Jurkat, Clone E6-1 (cell line): ENCODE measurements at regions not wholly inside any gene's neighbourhood (a gene's known extent, or its start where the extent isn't known, plus 50 kb on each side); places are given as distances from the start of the nearest gene placed in this dataset.

Experiments
- DNase-seq: peaks from one replicate; pipeline ENCODE4 v3.0.0-alpha.2; 2011; ENCODE audit warnings: low read depth, low spot score
- H3K4me3 ChIP-seq: 2 replicates; pipeline ENCODE4 v1.5.1; 2011; ENCODE audit warnings: mild to moderate bottlenecking, low read length, control low read depth, moderate library complexity

DNA sequence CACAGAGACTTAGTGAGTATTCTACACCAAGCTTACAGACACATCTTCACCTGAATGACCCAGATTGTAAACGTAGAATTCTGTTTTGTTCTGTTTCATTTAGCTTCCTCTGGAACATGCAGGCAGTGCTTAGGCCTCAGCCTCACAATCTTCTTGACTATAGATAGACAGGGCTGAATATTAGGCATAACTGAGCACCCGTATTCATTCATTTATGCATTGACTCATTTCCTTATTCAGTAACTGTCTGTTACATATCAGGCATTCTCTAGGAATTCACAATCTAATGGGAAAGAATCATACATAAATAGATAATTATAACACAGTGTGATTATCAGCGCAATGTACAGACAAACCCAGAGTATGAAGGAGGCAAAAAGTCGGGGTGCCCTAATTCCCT is 124.9 kb upstream of the ETAA1 start:
- H3K4me3 ChIP-seq, result no peak overlapping the region
- DNase-seq, result no peak

DNA sequence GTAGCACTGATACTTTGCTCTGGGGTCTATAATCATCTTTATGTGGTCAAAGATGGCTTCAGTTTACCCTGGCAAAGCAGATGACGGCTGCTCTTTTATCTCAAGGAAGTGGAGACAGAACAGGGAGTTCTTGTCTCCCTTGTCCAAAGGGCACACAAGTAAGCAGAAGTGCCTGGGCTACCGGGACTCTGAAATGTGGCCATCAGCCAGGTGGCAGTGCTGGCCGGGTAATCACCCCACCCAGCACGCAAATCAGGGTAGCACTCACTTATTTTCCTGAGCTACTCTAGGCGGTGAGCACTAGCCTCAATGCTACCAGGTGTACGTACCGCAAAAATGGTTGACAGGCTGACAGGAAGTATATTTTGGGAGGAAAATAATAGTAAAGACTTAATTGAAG is 119.7 kb upstream of the ETAA1 start:
- DNase-seq, result no peak
- H3K4me3 ChIP-seq, result no peak overlapping the region

DNA sequence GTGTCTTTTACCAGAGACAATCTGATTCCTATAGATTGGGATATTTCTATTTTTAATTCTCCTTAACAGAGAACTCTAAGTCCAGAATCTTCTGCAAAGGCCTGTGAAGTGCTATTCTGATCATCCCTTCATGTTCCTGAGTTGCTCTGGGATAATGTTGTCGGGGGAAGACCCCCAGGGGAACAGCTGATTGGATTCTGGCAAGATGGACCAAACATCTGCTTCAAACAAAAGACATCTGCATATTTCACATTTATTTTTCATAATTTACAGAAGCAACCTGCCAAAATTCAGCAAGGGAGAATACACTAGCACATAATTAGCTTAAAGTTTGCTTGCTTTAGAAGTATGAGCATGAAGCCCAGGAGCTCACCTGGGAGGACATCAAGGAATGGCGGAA is 116.0 kb upstream of the ETAA1 start:
- H3K4me3 ChIP-seq, result no peak overlapping the region

DNA sequence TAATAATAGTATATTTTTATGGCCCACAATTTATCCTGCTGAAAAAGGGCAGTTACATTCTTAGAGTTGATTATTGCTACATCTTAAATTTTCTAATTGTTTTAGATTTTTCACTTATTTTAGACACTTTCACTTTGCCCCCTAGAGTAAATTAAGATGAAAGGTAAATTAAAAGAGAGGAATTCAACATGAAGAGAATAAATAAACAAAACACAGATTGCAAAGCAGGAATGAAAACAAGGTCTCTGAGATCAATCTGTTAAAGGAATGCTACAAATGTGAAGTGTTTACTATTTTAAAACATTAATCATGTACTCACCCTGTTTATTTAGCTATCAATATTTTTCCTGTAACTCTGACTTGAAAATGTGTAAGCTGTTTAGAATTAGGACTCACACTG is 113.5 kb upstream of the ETAA1 start:
- no peak overlapping the region for H3K4me3 ChIP-seq
- no peak for DNase-seq

More for the DNA sequence above, 116.0 kb upstream of the ETAA1 start:
- no peak for DNase-seq

DNA sequence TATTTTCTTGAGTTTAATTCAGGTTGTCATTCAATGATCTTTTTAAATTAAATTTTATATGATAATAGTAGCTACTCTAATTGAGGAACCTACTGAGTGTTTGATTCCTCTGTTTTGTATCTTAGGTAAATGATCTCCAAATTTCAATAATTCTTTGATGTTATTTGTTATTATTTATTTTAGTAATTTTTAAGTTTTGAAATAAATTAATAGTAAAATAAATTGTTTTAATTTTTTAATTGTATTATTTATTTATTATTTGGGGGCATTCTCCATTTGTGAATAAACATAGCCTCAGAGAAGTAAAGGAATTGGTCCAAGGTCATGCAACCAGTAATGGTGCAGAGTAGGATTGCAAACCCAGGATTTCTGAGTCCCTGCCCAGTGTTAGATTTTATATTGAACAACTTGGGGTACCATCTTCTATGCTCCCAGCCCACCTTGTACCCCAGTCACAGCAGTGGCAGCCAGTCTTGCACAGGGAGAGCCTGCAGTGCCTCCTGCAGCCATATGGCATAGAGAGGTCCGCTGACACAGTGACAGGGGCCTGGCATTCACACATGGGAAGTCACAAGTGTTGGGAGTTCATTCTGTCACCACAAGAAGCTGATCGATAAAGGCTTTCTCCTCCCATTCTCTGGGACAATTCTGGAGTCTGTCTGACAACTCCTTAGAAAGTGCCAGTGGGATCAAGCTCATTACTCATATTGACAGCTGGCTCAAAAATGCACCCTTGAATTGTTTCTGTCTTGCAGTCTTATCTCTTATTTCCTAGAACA is 110.0 kb upstream of the ETAA1 start:
- H3K4me3 ChIP-seq, result no peak overlapping the region
- DNase-seq, result no peak

DNA sequence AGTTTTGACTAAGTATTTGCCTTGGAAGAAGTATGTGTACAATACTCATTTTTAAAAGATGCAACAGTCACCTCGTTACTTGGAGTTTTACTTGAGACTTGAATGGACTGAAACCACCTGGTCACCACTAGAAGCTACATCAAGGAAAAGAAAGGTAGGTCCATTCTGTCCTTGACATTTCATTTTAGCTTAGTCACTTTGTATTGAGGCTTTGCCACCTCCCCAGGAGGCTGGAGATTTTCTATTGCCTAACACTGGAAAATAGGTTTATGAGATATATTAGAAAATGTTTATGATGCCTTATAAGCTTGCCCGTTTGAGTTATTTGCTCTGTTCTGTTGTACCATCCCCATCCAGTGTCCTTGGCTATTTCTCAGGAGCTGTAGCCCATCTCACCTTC is 107.9 kb upstream of the ETAA1 start:
- DNase-seq, result no peak
- no peak overlapping the region for H3K4me3 ChIP-seq

DNA sequence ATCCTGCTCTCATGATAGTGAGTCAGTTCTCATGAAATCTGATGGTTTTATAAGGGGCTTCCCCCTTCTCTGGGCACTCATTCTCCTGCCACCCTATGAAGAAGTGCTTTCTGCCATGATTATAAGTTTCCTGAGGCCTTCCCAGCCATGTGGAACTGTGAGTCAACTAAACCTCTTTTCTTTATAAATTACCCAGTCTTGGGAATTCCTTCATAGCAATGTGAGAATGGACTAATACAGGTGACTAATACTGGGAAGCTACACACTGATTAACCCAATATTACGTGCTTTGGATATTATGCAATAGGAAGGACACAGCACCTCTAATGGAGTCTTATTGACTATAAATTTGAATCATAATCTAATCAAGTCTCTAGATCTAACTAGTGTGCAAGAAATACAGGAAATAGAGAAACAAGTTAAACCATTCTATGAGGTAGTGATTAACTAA is 107.2 kb upstream of the ETAA1 start:
- DNase-seq, result no peak
- H3K4me3 ChIP-seq, result no peak overlapping the region

DNA sequence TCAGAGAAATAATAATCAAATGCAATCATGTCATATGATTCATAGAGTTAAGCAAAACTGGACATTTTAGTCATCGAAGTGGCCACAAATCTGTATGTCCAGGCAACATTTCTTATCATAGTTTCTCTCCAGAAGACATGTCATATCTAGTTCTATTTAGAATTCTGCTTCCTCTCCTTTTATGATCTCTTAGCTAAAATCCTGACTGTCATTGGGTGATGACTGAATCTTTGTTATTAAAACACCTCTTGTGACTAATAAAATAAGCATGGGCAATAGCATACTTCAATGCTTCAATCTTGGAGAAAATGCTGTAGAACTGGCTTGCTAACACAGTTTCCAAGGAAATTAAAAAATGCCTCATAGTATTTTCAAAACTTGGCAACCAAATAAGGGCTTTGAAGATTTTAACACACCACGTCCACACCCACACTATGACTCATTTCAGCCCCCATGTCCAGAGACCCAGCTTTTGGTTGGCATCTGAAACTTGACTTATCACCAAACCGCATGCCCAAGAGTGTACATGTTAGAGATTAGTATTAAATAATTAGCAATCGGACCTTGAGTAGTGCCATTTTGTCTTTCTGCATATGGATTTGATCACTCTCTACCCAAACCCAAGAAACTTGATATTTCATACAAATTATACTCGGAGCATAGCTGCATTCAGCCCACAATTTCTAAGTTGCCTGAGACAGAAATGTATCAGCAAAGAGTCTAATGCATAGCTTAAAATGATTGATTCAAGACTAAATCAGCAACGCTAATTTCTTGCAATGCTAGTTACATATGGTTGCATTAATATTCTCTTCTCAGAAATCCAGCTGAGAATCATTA is 106.5 kb upstream of the ETAA1 start:
- no peak overlapping the region for H3K4me3 ChIP-seq

DNA sequence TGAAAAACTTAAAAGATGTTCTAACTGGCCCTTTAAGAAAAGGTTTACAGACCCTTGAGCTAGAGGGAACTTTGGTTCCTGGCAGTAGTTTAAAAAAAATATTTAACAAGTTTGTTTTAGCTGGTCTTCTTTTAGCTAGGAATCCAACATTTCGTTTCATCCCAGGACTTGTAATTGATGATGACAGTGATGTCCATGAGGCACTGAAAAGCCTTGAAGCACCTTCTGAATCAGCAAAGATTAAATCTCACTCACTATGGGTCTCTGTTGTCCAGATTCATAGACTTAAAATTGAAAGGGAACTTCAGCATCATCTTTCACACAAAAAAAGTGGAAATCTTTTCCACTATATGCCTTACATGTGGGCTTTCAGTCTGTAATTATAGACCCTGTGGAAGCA is 102.9 kb upstream of the ETAA1 start:
- DNase-seq, result no peak
- H3K4me3 ChIP-seq, result no peak overlapping the region

More for the DNA sequence above, 106.5 kb upstream of the ETAA1 start:
- DNase-seq, result no peak

DNA sequence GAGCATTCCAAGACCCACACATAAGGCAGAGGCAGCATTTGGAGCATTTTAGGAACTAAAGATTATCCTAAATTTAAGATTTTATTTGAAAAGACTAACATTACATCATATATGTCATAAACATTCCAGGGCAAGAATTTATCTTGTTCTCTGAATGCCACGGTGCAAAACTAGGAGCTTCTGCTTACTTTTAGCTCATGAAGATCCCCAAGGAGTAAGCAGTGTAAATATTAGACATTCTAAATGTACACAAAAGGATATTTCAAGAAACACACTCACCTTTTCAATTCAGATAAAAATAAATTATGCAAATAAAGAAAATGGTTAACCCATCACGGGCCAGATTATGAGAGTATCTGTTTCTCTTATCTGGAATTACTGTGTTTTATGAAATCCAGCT is 101.7 kb upstream of the ETAA1 start:
- DNase-seq, result no peak
- no peak overlapping the region for H3K4me3 ChIP-seq

DNA sequence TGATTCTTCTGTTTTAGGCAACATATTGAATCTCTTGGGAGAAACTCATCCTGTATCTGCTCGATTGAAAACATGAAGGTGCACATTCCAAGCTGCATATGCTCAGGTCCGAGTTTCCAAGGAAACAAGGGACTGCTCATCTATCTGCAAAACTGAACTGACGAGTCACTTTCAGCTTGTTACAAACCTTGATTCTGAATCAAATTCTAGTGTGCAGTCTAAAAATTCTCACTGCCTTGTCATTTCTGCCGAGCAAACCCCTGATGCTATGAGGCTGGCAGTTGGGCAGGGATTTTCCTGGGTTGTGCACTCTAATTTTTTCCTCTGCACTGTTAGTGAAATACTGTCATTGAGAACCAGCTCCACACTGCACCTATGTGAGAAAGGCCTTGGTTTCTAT is 101.3 kb upstream of the ETAA1 start:
- DNase-seq, result no peak
- no peak overlapping the region for H3K4me3 ChIP-seq

DNA sequence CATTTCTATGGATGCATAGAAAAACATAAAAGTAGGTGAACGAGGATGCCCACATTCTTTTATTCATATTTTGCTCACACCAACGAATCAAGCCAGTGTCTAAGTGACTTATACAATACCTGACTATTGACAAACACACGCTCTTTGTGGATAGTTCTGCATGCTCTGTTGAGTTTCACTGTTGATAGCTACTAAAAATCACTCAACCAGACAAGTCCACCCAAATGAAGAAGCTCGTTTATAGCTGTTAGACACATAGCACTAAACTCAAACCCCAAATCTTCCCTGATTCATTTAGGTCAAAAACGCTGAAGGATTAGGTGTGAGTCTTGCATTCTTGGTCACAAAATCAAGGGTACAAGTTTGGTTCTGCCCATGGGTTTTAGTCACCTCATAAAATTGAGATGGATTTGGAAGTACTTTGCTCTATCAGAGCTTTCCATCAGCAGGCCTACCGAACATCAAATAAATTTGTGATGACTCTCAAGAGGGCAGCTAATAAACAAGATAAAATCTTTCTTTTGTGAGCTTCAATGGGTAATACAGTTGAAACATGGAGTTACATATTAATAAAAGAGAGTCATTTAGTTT is 92.7 kb upstream of the ETAA1 start:
- H3K4me3 ChIP-seq, result no peak overlapping the region
- no peak for DNase-seq

DNA sequence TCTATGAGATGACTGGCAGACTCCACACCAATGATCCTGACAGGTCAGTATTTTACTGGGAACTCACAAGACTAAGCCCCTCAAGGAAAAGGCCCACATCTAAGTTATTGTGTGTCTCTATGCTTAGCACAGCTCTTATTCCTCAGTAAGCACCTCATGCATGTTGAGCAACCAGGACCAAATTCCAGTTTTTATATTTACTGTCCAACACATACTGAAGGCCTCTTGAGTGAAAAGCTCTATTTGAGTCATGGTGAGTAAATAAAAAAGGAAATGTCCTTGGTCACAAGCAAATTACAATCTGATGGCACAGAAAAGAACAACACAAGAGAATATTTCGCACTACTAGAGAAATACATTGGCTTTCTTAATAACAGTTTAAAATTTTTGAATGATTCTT is 87.9 kb upstream of the ETAA1 start:
- DNase-seq, result no peak
- H3K4me3 ChIP-seq, result no peak overlapping the region

DNA sequence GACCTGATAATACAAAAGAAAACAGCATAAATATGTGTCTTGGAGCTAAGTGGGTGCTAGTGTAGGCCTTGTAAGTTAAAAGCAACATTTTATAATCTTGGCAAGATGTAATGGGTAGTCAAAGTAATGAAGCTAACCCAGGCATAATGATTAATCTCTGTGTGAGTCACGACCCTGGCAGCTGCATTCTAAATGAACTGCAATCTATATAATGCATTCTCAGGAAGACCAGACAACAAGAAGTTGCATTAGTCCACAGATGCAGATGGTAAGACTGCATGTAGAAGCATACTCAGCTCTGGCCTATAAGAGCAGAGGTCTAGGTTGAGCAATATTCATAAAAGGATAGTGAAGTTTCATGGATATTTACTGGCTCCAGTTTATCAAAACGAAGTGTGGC is 85.6 kb upstream of the ETAA1 start:
- no peak overlapping the region for H3K4me3 ChIP-seq
- DNase-seq, result no peak

DNA sequence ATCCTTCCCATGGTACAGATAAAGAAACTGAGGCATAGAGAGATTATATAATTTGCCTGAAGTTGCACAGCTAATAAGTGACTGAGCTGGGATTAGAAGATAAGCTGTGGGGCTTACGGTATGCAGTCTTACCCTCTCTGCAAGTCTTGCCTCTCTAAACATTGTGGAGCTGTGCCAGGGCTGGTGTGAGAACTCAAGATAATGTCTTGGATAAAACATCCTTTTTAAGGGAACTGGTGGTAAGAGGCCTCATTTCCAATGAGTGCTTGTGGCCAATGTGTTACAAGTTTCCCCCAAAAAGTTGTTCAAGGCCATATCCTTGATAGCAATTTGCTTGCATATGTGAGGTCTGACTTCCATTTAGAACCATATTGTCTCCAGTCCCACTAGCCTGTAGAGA is 84.3 kb upstream of the ETAA1 start:
- no peak overlapping the region for H3K4me3 ChIP-seq
- DNase-seq, result no peak

DNA sequence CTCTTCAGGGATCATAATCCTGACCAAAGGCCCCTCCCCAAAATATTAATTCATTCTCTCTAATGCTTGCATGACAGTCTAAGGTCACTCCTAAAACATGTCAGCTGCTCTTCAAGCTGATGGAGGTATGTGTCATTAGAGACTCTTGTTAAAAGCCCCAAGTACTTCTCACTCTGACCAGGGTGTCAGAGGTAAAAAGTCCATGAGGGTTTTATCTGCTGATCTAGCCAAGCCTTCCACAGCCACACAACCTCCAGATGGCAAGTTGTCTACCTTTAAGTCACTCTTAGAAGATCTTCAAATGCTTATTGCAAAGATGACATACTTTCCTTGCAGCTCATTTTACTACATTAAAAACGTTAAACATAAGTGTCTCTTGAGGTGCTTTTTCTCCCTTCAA is 83.6 kb upstream of the ETAA1 start:
- DNase-seq, result no peak
- H3K4me3 ChIP-seq, result no peak overlapping the region

DNA sequence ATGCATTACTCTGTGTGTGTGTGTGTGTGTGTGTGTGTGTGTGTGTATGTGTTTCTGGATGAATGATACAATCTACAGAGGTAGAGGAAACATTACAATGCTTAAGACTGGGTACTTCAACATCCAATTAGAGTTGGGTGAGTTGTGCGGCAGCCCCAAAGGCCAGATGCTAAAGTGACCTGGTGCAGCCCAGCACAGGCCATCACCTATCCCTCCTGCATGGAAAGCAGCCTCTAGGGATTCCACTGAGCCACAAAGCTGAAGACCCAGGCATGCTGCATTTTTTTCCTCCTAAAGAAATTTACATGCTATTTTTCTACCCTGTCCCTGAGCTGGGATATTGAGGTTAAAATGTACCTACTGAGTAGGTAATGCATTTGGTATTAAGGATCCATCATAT is 79.1 kb upstream of the ETAA1 start:
- no peak for DNase-seq
- H3K4me3 ChIP-seq, result no peak overlapping the region

DNA sequence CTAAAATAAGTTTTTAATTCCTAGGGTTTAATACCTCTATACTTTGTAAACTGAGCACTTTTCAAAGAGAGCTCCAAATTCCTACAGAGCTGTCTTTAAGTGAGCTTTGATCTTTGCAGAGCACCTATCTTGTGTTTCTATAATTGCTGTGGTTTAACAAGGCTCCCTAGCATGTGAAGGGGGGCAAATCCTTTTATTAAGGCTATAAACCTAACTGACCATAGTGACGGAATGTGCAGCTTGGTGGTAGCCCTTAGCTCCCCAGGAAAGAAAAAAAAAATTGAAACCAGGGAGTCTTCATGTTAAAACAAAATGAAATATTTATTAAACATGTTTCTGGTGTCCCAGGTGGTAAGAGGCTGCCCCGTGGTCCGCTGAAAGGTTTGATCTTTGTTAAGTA is 78.6 kb upstream of the ETAA1 start:
- no peak for DNase-seq
- no peak overlapping the region for H3K4me3 ChIP-seq

DNA sequence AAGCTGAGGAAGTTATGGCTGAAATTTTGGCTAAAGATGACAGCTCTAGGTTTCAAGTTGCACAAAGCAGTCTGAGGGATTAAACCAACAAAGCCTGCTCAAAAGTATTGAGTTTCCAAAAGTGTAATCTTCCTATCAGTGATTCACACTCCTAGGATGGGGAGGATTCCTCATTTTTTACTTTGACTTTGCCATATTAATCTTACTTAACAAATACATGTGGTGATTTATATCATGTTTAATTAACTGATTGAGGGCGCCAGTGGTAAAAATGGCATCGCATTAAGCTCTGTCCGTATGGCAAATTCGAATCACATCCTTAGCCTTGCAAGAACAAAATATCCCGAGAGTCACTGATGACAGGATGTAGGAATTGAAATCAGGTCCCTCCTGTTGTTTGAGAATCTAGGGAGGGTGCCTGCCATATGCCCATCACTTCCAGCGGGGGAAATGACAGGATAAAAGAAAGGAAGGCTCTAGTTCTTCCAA is 78.1 kb upstream of the ETAA1 start:
- no peak overlapping the region for H3K4me3 ChIP-seq
- DNase-seq, result no peak
